Nephron progenitor cell (in vitro differentiated cells): ENCODE measurements at regions not wholly inside any gene's neighbourhood (a gene's known extent, or its start where the extent isn't known, plus 50 kb on each side); places are given as distances from the start of the nearest gene placed in this dataset.
"Not testable (repeated sequence)": the region's sequence is repeated elsewhere in the genome, so short reads cannot be mapped to it uniquely, and the experiment has no call there.

Experiments used
- DNase-seq: peaks from one replicate; pipeline ENCODE4 v3.0.0; 2021
- H3K27ac Mint-ChIP-seq: 2 replicates; pipeline ENCODE4 v1.8.0; 2021; ENCODE audit warnings: mild to moderate bottlenecking, moderate library complexity, mixed read lengths
- H3K27me3 Mint-ChIP-seq: 2 replicates; pipeline ENCODE4 v1.8.0; 2021; ENCODE audit warnings: mild to moderate bottlenecking, low read depth, mixed read lengths; ENCODE audit not compliant: poor library complexity
- H3K36me3 Mint-ChIP-seq: 2 replicates; pipeline ENCODE4 v1.8.0; 2021; ENCODE audit warnings: low read depth, mixed read lengths
- H3K4me1 Mint-ChIP-seq: 2 replicates; pipeline ENCODE4 v1.8.0; 2021; ENCODE audit warnings: mixed read lengths
- H3K4me3 Mint-ChIP-seq: 2 replicates; pipeline ENCODE4 v1.8.0; 2021; ENCODE audit warnings: mild to moderate bottlenecking, moderate library complexity, mixed read lengths
- H3K9me3 Mint-ChIP-seq: 2 replicates; pipeline ENCODE4 v1.8.0; 2021; ENCODE audit warnings: mild to moderate bottlenecking, moderate library complexity, mixed read lengths

GRCh38 chr15:20251214-20252005 is 290.2 kb downstream of the GOLGA6L6 start:
- not testable (repeated sequence) for H3K27ac Mint-ChIP-seq, H3K4me1 Mint-ChIP-seq, H3K27me3 Mint-ChIP-seq, DNase-seq, H3K4me3 Mint-ChIP-seq
- Mint-ChIP-seq H3K9me3 (peaks cover 65% of the 10 kb centered on the region), H3K36me3 (peaks cover 13% of the 10 kb centered on the region)

GRCh38 chr15:20250206-20250605 is 291.4 kb downstream of the GOLGA6L6 start:
- peaks cover 13% of the 10 kb centered on the region for H3K36me3 Mint-ChIP-seq
- H3K4me3 Mint-ChIP-seq, H3K27me3 Mint-ChIP-seq, DNase-seq, H3K27ac Mint-ChIP-seq, H3K4me1 Mint-ChIP-seq: not testable (repeated sequence)
- peaks cover 65% of the 10 kb centered on the region for H3K9me3 Mint-ChIP-seq

GRCh38 chr15:20249677-20249970 is 292.0 kb downstream of the GOLGA6L6 start:
- H3K4me1 Mint-ChIP-seq, DNase-seq, H3K27me3 Mint-ChIP-seq, H3K4me3 Mint-ChIP-seq, H3K27ac Mint-ChIP-seq: not testable (repeated sequence)
- H3K36me3 Mint-ChIP-seq, result peaks cover 11% of the 10 kb centered on the region
- peaks cover 65% of the 10 kb centered on the region for H3K9me3 Mint-ChIP-seq

- not testable (repeated sequence) for H3K4me1 Mint-ChIP-seq, H3K4me3 Mint-ChIP-seq, DNase-seq, H3K36me3 Mint-ChIP-seq, H3K27ac Mint-ChIP-seq, H3K27me3 Mint-ChIP-seq
- peaks cover 56% of the 10 kb centered on the region for H3K9me3 Mint-ChIP-seq
Measured at GRCh38 chr15:20248434-20248833, 293.2 kb downstream of the GOLGA6L6 start.

GRCh38 chr15:20247137-20247536 is 294.5 kb downstream of the GOLGA6L6 start:
- H3K4me1 Mint-ChIP-seq, H3K4me3 Mint-ChIP-seq, DNase-seq, H3K36me3 Mint-ChIP-seq, H3K27me3 Mint-ChIP-seq, H3K27ac Mint-ChIP-seq: not testable (repeated sequence)
- H3K9me3 Mint-ChIP-seq, result peaks cover 44% of the 10 kb centered on the region

GRCh38 chr15:20246624-20247023 is 295.0 kb downstream of the GOLGA6L6 start:
- H3K27ac Mint-ChIP-seq, H3K4me1 Mint-ChIP-seq, H3K36me3 Mint-ChIP-seq, DNase-seq, H3K27me3 Mint-ChIP-seq, H3K4me3 Mint-ChIP-seq: not testable (repeated sequence)
- H3K9me3 Mint-ChIP-seq, result peaks cover 39% of the 10 kb centered on the region

- H3K27me3 Mint-ChIP-seq, H3K36me3 Mint-ChIP-seq, H3K4me1 Mint-ChIP-seq, H3K27ac Mint-ChIP-seq, DNase-seq, H3K4me3 Mint-ChIP-seq: not testable (repeated sequence)
- H3K9me3 Mint-ChIP-seq, result peaks cover 31% of the 10 kb centered on the region
Measured at GRCh38 chr15:20245856-20246255, 295.7 kb downstream of the GOLGA6L6 start.

GRCh38 chr15:20244792-20245191 is 296.8 kb downstream of the GOLGA6L6 start:
- H3K27me3 Mint-ChIP-seq, H3K36me3 Mint-ChIP-seq, H3K27ac Mint-ChIP-seq, DNase-seq, H3K4me1 Mint-ChIP-seq, H3K4me3 Mint-ChIP-seq: not testable (repeated sequence)
- H3K9me3 Mint-ChIP-seq, result peaks cover 20% of the 10 kb centered on the region

- H3K4me3 Mint-ChIP-seq, H3K4me1 Mint-ChIP-seq, H3K36me3 Mint-ChIP-seq, H3K27me3 Mint-ChIP-seq, DNase-seq, H3K27ac Mint-ChIP-seq, H3K9me3 Mint-ChIP-seq: not testable (repeated sequence)
Measured at GRCh38 chr15:20243486-20244240, 297.9 kb downstream of the GOLGA6L6 start.

GRCh38 chr15:20240366-20240917 is 301.2 kb downstream of the GOLGA6L6 start:
- not testable (repeated sequence) for H3K27ac Mint-ChIP-seq, H3K9me3 Mint-ChIP-seq, DNase-seq, H3K4me3 Mint-ChIP-seq, H3K36me3 Mint-ChIP-seq, H3K4me1 Mint-ChIP-seq, H3K27me3 Mint-ChIP-seq

- H3K4me3 Mint-ChIP-seq, DNase-seq, H3K27me3 Mint-ChIP-seq, H3K27ac Mint-ChIP-seq, H3K9me3 Mint-ChIP-seq, H3K36me3 Mint-ChIP-seq, H3K4me1 Mint-ChIP-seq: not testable (repeated sequence)
Measured at GRCh38 chr15:20239186-20239585, 302.4 kb downstream of the GOLGA6L6 start.

GRCh38 chr15:20237256-20238020 is 304.2 kb downstream of the GOLGA6L6 start:
- H3K9me3 Mint-ChIP-seq, H3K4me1 Mint-ChIP-seq, H3K27me3 Mint-ChIP-seq, H3K4me3 Mint-ChIP-seq, H3K36me3 Mint-ChIP-seq, H3K27ac Mint-ChIP-seq, DNase-seq: not testable (repeated sequence)

GRCh38 chr15:20235728-20236127 is 305.9 kb downstream of the GOLGA6L6 start:
- not testable (repeated sequence) for H3K27me3 Mint-ChIP-seq, H3K9me3 Mint-ChIP-seq, H3K4me1 Mint-ChIP-seq, H3K27ac Mint-ChIP-seq, DNase-seq, H3K36me3 Mint-ChIP-seq, H3K4me3 Mint-ChIP-seq

- DNase-seq, H3K27me3 Mint-ChIP-seq, H3K4me1 Mint-ChIP-seq, H3K4me3 Mint-ChIP-seq, H3K36me3 Mint-ChIP-seq, H3K27ac Mint-ChIP-seq: not testable (repeated sequence)
- H3K9me3 Mint-ChIP-seq, result peaks cover 17% of the 10 kb centered on the region
Measured at GRCh38 chr15:20234006-20234540, 307.5 kb downstream of the GOLGA6L6 start.
